Right lobe of liver (tissue), 4 donors: ENCODE measurements at regions not wholly inside any gene's neighbourhood (a gene's known extent, or its start where the extent isn't known, plus 50 kb on each side); places are given as distances from the start of the nearest gene placed in this dataset.

Source experiments
- POLR2A ChIP-seq: fragments of 450-650 bp; IDR thresholded peaks from one replicate; pipeline ENCODE4 v1.6.1; 2017; ENCODE audit warnings: antibody characterized with exemption, mild to moderate bottlenecking
- TF ChIP-seq, protein P1 (sequence below), 4 donors: fragments of 200-600 bp in 3 of 4; fragments of 450-650 bp in 1 of 4; IDR thresholded peaks; one replicate each; pipeline versions ENCODE4 v1.5.1 to v1.8.0; 2016 to 2022; ENCODE audit warnings: antibody characterized with exemption in 4 of 4, mild to moderate bottlenecking in 2 of 4
- donor health status: DM: no; HTN: no; CAD: no.
- donor health status: DM: no; HTN: no; CAD: no.
- donor health status: DM: no; HTN: yes; CAD: no.

- no peak for TF ChIP-seq POLR2A
- TF ChIP-seq, protein P1, sequence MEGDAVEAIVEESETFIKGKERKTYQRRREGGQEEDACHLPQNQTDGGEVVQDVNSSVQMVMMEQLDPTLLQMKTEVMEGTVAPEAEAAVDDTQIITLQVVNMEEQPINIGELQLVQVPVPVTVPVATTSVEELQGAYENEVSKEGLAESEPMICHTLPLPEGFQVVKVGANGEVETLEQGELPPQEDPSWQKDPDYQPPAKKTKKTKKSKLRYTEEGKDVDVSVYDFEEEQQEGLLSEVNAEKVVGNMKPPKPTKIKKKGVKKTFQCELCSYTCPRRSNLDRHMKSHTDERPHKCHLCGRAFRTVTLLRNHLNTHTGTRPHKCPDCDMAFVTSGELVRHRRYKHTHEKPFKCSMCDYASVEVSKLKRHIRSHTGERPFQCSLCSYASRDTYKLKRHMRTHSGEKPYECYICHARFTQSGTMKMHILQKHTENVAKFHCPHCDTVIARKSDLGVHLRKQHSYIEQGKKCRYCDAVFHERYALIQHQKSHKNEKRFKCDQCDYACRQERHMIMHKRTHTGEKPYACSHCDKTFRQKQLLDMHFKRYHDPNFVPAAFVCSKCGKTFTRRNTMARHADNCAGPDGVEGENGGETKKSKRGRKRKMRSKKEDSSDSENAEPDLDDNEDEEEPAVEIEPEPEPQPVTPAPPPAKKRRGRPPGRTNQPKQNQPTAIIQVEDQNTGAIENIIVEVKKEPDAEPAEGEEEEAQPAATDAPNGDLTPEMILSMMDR (IDR thresholded peaks at IDR 0.05), result no peak
Observed at GRCh38 chr6:126633373-126633772, 293.5 kb downstream of the CENPW start.
